Glutamatergic neuron (in vitro differentiated cells): ENCODE measurements at regions not wholly inside any gene's neighbourhood (a gene's known extent, or its start where the extent isn't known, plus 50 kb on each side); places are given as distances from the start of the nearest gene placed in this dataset.

ENCODE experiments used
- DNase-seq: peaks from one replicate; pipeline ENCODE4 v3.0.0; 2022
- H3K27ac Mint-ChIP-seq: one replicate; pipeline ENCODE4 v1.8.0; 2020; ENCODE audit warnings: mild to moderate bottlenecking, mixed read lengths, inconsistent platforms; ENCODE audit not compliant: unreplicated experiment
- H3K27me3 Mint-ChIP-seq: one replicate; pipeline ENCODE4 v1.8.0; 2020; ENCODE audit warnings: mild to moderate bottlenecking, moderate library complexity, mixed read lengths, inconsistent platforms; ENCODE audit not compliant: unreplicated experiment
- H3K36me3 Mint-ChIP-seq: one replicate; pipeline ENCODE4 v1.8.0; 2020; ENCODE audit warnings: mild to moderate bottlenecking, mixed read lengths, inconsistent platforms; ENCODE audit not compliant: unreplicated experiment
- H3K4me1 Mint-ChIP-seq: one replicate; pipeline ENCODE4 v1.8.0; 2020; ENCODE audit warnings: mild to moderate bottlenecking, low read depth, mixed read lengths, inconsistent platforms; ENCODE audit not compliant: unreplicated experiment
- H3K4me3 Mint-ChIP-seq: one replicate; pipeline ENCODE4 v1.8.0; 2020; ENCODE audit warnings: mild to moderate bottlenecking, mixed read lengths, inconsistent platforms; ENCODE audit not compliant: unreplicated experiment
- H3K9me3 Mint-ChIP-seq: one replicate; pipeline ENCODE4 v1.8.0; 2020; ENCODE audit warnings: mild to moderate bottlenecking, moderate library complexity, mixed read lengths, inconsistent platforms; ENCODE audit not compliant: unreplicated experiment
- CTCF ChIP-seq: fragments of 200-600 bp; sonication (generic); IDR thresholded peaks from one replicate; pipeline ENCODE4 v1.5.0; 2021; ENCODE audit not compliant: partially characterized antibody, unreplicated experiment

- H3K27ac Mint-ChIP-seq = no peak overlapping the region
- no peak for TF ChIP-seq CTCF
- no peaks in the 10 kb centered on the region for H3K36me3 Mint-ChIP-seq
- H3K9me3 Mint-ChIP-seq = no peaks in the 10 kb centered on the region
- H3K27me3 Mint-ChIP-seq = no peaks in the 10 kb centered on the region
- no peak for DNase-seq
- no peak overlapping the region for H3K4me3 Mint-ChIP-seq
- no peaks in the 10 kb centered on the region for H3K4me1 Mint-ChIP-seq
Observed at GRCh38 chr5:111840036-111840674, 83.2 kb upstream of the NREP start.

- H3K9me3 Mint-ChIP-seq = no peaks in the 10 kb centered on the region
- no peaks in the 10 kb centered on the region for H3K27me3 Mint-ChIP-seq
- H3K4me3 Mint-ChIP-seq = no peak overlapping the region
- no peaks in the 10 kb centered on the region for H3K36me3 Mint-ChIP-seq
- no peaks in the 10 kb centered on the region for H3K4me1 Mint-ChIP-seq
- DNase-seq = no peak
- no peak overlapping the region for H3K27ac Mint-ChIP-seq
- TF ChIP-seq CTCF = no peak
Observed at GRCh38 chr5:111839438-111839837, 82.4 kb upstream of the NREP start.

- H3K27me3 Mint-ChIP-seq = no peaks in the 10 kb centered on the region
- no peak overlapping the region for H3K4me3 Mint-ChIP-seq
- no peak for TF ChIP-seq CTCF
- H3K36me3 Mint-ChIP-seq = no peaks in the 10 kb centered on the region
- H3K27ac Mint-ChIP-seq = no peak overlapping the region
- H3K4me1 Mint-ChIP-seq = no peaks in the 10 kb centered on the region
- H3K9me3 Mint-ChIP-seq = no peaks in the 10 kb centered on the region
- DNase-seq = no peak
Observed at GRCh38 chr5:111836426-111836825, 79.4 kb upstream of the NREP start.

GRCh38 chr5:111834926-111835599, 78.1 kb upstream of the NREP start:
- no peak for DNase-seq
- no peaks in the 10 kb centered on the region for H3K36me3 Mint-ChIP-seq
- no peaks in the 10 kb centered on the region for H3K27me3 Mint-ChIP-seq
- no peaks in the 10 kb centered on the region for H3K9me3 Mint-ChIP-seq
- no peak for TF ChIP-seq CTCF
- no peak overlapping the region for H3K4me3 Mint-ChIP-seq
- H3K4me1 Mint-ChIP-seq = no peaks in the 10 kb centered on the region
- no peak overlapping the region for H3K27ac Mint-ChIP-seq

GRCh38 chr5:111830333-111830732, 73.3 kb upstream of the NREP start:
- no peak for TF ChIP-seq CTCF
- Mint-ChIP-seq H3K27ac (no peak overlapping the region), H3K4me3 (no peak overlapping the region)

More at GRCh38 chr5:111830333-111830732, 73.3 kb upstream of the NREP start:
- no peaks in the 10 kb centered on the region for H3K9me3 Mint-ChIP-seq
- no peak for DNase-seq
- no peaks in the 10 kb centered on the region for H3K4me1 Mint-ChIP-seq
- H3K36me3 Mint-ChIP-seq = no peaks in the 10 kb centered on the region
- H3K27me3 Mint-ChIP-seq = no peaks in the 10 kb centered on the region
